ENCODE measurements at regions not wholly inside any gene's neighbourhood (a gene's known extent, or its start where the extent isn't known, plus 50 kb on each side); places are given as distances from the start of the nearest gene placed in this dataset.

GRCh38 chr10:29127731-29128130 is 161.1 kb upstream of the LYZL1 start:
- Histone ChIP-seq H3K9me3 (no peaks in the 10 kb centered on the region), H3K4me1 (ENCODE audit: insufficient read depth) (peaks cover under 1% of the 10 kb centered on the region), H3K27me3 (no peaks in the 10 kb centered on the region), H3K4me3 (no peak overlapping the region), H3K27ac (no peak overlapping the region), H3K36me3 (no peaks in the 10 kb centered on the region)
- TF ChIP-seq CTCF (IDR thresholded peaks at IDR 0.05): no peak
- TF ChIP-seq POLR2A (IDR thresholded peaks at IDR 0.05): no peak
- TF ChIP-seq EP300 (IDR thresholded peaks at IDR 0.05): no peak
- intact Hi-C loops (cut with DNase I): loop anchor here in 1 of 4 donors (10.0 kb wide), 1 partner anchor 443 kb away; no protein-coding TSS in a partner anchor
- DNase-seq: no peak
- 63 to 85% (median 80%) methylated on average over 3 of the region's 3 CpGs for WGBS, 3 donors

DNA sequence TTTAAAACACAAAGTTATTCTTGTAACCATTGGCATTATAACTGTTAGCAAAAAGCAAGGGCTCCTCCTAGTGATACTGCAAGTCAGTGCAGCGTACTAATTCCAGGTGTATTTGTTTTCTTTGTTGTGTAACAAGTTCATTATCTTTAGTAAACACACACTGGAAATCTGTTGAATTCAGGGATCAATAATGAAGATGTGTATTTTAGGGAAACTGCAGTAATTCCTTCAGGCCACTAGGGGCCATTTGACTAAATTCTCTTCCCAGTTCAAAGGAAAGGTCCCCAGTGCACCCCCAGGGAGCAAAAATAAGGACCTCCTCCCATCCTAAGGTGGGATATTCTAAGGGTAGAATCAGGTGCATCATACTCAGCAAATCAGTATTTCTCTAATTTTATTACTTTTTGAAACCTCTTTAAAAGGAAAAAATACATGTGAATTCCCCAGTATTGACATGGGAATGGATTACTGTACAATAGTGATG is 158.6 kb upstream of the LYZL1 start:
- H3K27ac ChIP-seq: no peak overlapping the region
- H3K9me3 ChIP-seq: no peaks in the 10 kb centered on the region
- intact Hi-C loops (cut with DNase I): loop anchor here in 2 of 4 donors (5.0 to 10.0 kb wide), 2 partner anchors 453 to 465 kb away; partner anchors contain the start of gene BAMBI (in 1 of the 2)
- TF ChIP-seq CTCF (IDR thresholded peaks at IDR 0.05): peak in 2 of 3 donors; percentile 50 to 58
- TF ChIP-seq EP300 (IDR thresholded peaks at IDR 0.05): no peak
- no peaks in the 10 kb centered on the region for H3K27me3 ChIP-seq
- H3K36me3 ChIP-seq: no peaks in the 10 kb centered on the region
- WGBS, 3 donors: 39 to 61% (median 41%) methylated on average over 1 of the region's 1 CpG
- DNase-seq: no peak
- peaks cover 3% of the 10 kb centered on the region for H3K4me1 ChIP-seq (ENCODE audit: insufficient read depth)
- no peak overlapping the region for H3K4me3 ChIP-seq

- 70 to 76% (median 71%) methylated on average over 12 of the region's 12 CpGs for WGBS, 3 donors
- no peak overlapping the region for H3K27ac ChIP-seq
- H3K4me3 ChIP-seq: no peak overlapping the region
- H3K9me3 ChIP-seq: no peaks in the 10 kb centered on the region
- no peak for TF ChIP-seq CTCF (IDR thresholded peaks at IDR 0.05)
- no peak for TF ChIP-seq POLR2A (IDR thresholded peaks at IDR 0.05)
- no peak for TF ChIP-seq EP300 (IDR thresholded peaks at IDR 0.05)
- peak in 1 of 5 donors; percentile 27 for DNase-seq
- no peaks in the 10 kb centered on the region for H3K36me3 ChIP-seq
- intact Hi-C loops (cut with DNase I): loop anchor here in 2 of 4 donors (5.0 to 10.0 kb wide), 2 partner anchors 455 to 467 kb away; partner anchors contain the start of gene BAMBI (in 1 of the 2)
- no peaks in the 10 kb centered on the region for H3K27me3 ChIP-seq
- peaks cover 3% of the 10 kb centered on the region for H3K4me1 ChIP-seq (ENCODE audit: insufficient read depth)
These were observed 156.8 kb upstream of the LYZL1 start for GRCh38 chr10:29131952-29132547.

GRCh38 chr10:29132551-29133111 is 156.2 kb upstream of the LYZL1 start:
- H3K27ac ChIP-seq: no peak overlapping the region
- no peaks in the 10 kb centered on the region for H3K36me3 ChIP-seq
- peak in 2 of 5 donors; percentile 38 for DNase-seq
- no peak overlapping the region for H3K4me3 ChIP-seq
- TF ChIP-seq POLR2A (IDR thresholded peaks at IDR 0.05): no peak
- TF ChIP-seq EP300 (IDR thresholded peaks at IDR 0.05): no peak
- no peak for TF ChIP-seq CTCF (IDR thresholded peaks at IDR 0.05)
- peaks cover 3% of the 10 kb centered on the region for H3K4me1 ChIP-seq (ENCODE audit: insufficient read depth)
- no peaks in the 10 kb centered on the region for H3K9me3 ChIP-seq
- intact Hi-C loops (cut with DNase I): loop anchor here in 2 of 4 donors (5.0 to 10.0 kb wide), 2 partner anchors 455 to 468 kb away; partner anchors contain the start of gene BAMBI (in 1 of the 2)
- no peaks in the 10 kb centered on the region for H3K27me3 ChIP-seq
- WGBS, 3 donors: 48 to 56% (median 56%) methylated on average over 11 of the region's 11 CpGs
